ENCODE measurements at regions not wholly inside any gene's neighbourhood (a gene's known extent, or its start where the extent isn't known, plus 50 kb on each side); places are given as distances from the start of the nearest gene placed in this dataset.

DNA sequence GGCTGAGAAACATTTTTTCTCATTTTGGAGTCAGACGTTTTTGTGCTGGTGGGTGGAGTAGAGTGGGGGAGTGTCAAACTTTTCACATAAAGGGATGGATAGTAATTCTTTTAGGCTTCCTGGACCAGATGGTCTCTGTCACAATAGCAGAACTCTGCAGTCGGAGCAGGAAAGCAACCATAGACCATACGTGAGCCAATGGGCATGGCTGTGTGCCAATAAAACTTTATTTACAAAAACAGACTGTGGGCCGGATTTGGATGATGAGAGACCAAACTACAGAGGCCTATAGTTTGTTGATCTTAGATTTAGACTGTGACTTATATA lies 70.8 kb upstream of the SLC22A23 start:
- DNase-seq (no peak), ATAC-seq (no peak)
- Histone ChIP-seq H3K27ac (no peak overlapping the region), H3K36me3 (ENCODE audit: insufficient read depth in 1 of 2, low read depth in 1 of 2) (no peaks in the 10 kb centered on the region), H3K4me1 (no peaks in the 10 kb centered on the region), H3K4me3 (no peak overlapping the region), H3K27me3 (ENCODE audit: insufficient read depth in 3 of 3, low read length in 2 of 3) (no peaks in the 10 kb centered on the region), H3K9me3 (no peaks in the 10 kb centered on the region)
- TF ChIP-seq, protein P1, sequence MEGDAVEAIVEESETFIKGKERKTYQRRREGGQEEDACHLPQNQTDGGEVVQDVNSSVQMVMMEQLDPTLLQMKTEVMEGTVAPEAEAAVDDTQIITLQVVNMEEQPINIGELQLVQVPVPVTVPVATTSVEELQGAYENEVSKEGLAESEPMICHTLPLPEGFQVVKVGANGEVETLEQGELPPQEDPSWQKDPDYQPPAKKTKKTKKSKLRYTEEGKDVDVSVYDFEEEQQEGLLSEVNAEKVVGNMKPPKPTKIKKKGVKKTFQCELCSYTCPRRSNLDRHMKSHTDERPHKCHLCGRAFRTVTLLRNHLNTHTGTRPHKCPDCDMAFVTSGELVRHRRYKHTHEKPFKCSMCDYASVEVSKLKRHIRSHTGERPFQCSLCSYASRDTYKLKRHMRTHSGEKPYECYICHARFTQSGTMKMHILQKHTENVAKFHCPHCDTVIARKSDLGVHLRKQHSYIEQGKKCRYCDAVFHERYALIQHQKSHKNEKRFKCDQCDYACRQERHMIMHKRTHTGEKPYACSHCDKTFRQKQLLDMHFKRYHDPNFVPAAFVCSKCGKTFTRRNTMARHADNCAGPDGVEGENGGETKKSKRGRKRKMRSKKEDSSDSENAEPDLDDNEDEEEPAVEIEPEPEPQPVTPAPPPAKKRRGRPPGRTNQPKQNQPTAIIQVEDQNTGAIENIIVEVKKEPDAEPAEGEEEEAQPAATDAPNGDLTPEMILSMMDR (IDR thresholded peaks at IDR 0.05), result no peak
- intact Hi-C loops (cut with DNase I), result no loop called here
- 60 to 62% (median 61%) methylated on average over 4 of the region's 4 CpGs for WGBS, 3 donors

DNA sequence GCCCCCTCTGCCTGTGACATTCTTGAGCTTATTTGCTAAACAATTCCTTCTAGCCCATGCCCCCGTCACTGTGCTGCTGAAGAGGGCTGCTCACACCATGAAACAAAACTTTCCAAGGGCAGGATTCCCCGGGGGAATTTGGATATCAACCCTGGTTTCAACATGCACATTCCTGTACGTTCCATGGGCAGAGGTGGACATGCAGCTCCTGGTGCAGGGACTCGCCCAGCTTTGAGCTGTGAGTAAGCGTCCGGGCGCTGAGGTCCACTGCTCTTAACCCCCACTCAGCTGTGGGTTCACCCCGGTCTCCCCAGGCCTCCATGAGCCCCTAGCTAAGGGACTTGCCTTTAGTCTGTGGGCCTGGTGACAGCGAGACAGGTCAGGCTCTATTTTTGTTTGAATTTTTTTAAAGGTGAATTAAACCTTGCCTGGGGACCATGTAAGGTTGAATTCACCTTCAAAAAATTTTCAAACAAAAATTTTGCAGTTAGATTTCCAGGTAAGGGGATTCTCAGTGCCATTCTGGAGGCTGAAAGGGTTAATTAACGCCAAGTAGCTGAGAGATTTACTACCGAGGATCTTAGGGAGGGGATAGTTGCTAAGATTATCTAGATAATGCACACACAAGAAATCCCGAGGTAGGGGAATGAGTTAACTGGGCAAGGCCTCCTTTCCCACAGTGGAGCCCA lies 70.3 kb upstream of the SLC22A23 start:
- Histone ChIP-seq H3K4me3 (no peak overlapping the region), H3K36me3 (ENCODE audit: insufficient read depth in 1 of 2, low read depth in 1 of 2) (no peaks in the 10 kb centered on the region), H3K9me3 (no peaks in the 10 kb centered on the region), H3K4me1 (no peaks in the 10 kb centered on the region), H3K27ac (no peak overlapping the region), H3K27me3 (ENCODE audit: insufficient read depth in 3 of 3, low read length in 2 of 3) (no peaks in the 10 kb centered on the region)
- WGBS, 3 donors, result 78 to 84% (median 81%) methylated on average over 12 of the region's 12 CpGs
- intact Hi-C loops (cut with DNase I), result no loop called here
- ATAC-seq (no peak), DNase-seq (no peak)
- TF ChIP-seq, protein P1 (IDR thresholded peaks at IDR 0.05), result no peak

DNA sequence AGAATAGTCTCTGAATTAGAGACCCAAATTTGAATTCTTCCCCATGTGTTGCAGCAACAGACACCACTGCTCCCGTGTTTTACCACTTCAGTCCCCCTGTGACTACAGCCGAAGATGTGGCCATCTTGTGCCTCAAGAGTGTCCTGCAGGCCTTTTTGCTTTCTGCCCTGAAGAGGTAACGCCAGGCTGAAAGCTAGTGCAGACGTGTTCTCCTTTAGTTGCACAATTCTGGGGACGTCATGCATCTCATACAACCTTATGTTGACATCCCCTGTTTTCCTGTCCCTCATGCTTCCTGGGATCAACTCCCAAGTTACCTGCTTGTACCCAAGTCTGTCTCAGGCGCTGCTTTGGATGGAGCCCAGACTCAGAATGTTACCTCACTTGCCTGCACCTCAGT lies 69.1 kb upstream of the SLC22A23 start:
- TF ChIP-seq, protein P1 (IDR thresholded peaks at IDR 0.05), result no peak
- H3K9me3 ChIP-seq, result no peaks in the 10 kb centered on the region
- H3K4me1 ChIP-seq, result no peaks in the 10 kb centered on the region
- H3K36me3 ChIP-seq (ENCODE audit: insufficient read depth in 1 of 2, low read depth in 1 of 2), result no peaks in the 10 kb centered on the region
- H3K27ac ChIP-seq, result no peak overlapping the region
- ATAC-seq, result no peak
- no peak overlapping the region for H3K4me3 ChIP-seq
- DNase-seq, result no peak
- WGBS, 3 donors, result 88 to 90% (median 90%) methylated on average over 6 of the region's 6 CpGs
- H3K27me3 ChIP-seq (ENCODE audit: insufficient read depth in 3 of 3, low read length in 2 of 3), result peaks cover 0 to 2% (median 0%) of the 10 kb centered on the region in 3 donors
- intact Hi-C loops (cut with DNase I), result no loop called here

DNA sequence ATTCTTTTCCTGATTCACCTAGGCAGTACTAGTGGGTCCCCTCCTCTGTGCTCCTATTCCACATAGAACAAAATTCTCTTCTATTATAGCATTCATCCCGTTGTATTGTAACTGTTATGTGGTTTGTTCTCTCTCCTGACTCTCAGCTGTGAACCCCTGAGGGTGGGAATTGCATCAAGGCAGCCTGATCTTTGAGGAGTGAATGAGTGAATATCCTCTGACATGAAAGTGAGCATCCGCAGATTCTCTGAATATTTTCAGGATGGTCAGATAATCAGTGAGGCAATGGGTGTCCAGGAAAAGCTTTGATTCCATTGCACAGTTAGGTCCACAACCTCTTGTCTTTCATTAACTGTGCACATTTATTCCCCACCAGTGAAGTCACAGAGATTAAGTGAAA lies 67.6 kb upstream of the SLC22A23 start:
- Histone ChIP-seq H3K4me1 (no peaks in the 10 kb centered on the region), H3K36me3 (ENCODE audit: insufficient read depth in 1 of 2, low read depth in 1 of 2) (no peaks in the 10 kb centered on the region), H3K27ac (no peak overlapping the region), H3K9me3 (no peaks in the 10 kb centered on the region), H3K4me3 (no peak overlapping the region), H3K27me3 (ENCODE audit: insufficient read depth in 3 of 3, low read length in 2 of 3) (peaks cover 0 to 2% (median 0%) of the 10 kb centered on the region in 3 donors)
- intact Hi-C loops (cut with DNase I), result no loop called here
- no peak for ATAC-seq
- 80 to 81% (median 80%) methylated on average over 2 of the region's 2 CpGs for WGBS, 3 donors
- TF ChIP-seq, protein P1 (IDR thresholded peaks at IDR 0.05), result no peak
- no peak for DNase-seq

DNA sequence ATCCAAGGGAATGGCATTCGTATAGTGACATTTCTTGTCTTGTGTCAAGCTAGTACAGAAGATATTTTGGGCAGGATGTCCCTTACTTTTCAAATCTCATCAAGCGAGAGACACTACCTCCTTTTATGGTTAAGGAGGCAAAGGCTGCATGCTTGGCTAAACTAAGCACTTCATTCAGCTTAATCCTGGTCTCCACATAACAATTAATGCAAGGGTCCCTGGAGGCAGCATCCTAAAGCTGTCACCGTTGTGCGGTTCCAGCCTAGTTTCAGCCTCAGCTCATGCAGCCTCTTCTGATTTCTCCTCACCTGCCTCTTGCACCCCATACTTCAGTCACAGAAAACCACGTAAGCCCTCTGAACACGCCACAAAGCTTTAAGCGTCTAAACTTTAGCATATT lies 67.1 kb upstream of the SLC22A23 start:
- no peak for DNase-seq
- Histone ChIP-seq H3K27me3 (ENCODE audit: insufficient read depth in 3 of 3, low read length in 2 of 3) (peaks cover 0 to 2% (median 0%) of the 10 kb centered on the region in 3 donors), H3K4me1 (no peaks in the 10 kb centered on the region), H3K36me3 (ENCODE audit: insufficient read depth in 1 of 2, low read depth in 1 of 2) (no peaks in the 10 kb centered on the region), H3K9me3 (no peaks in the 10 kb centered on the region), H3K27ac (no peak overlapping the region), H3K4me3 (no peak overlapping the region)
- TF ChIP-seq, protein P1 (IDR thresholded peaks at IDR 0.05), result no peak
- no peak for ATAC-seq
- intact Hi-C loops (cut with DNase I), result no loop called here
- 90 to 93% (median 92%) methylated on average over 7 of the region's 7 CpGs for WGBS, 3 donors
